Uterus (tissue), 2 donors: ENCODE measurements at regions not wholly inside any gene's neighbourhood (a gene's known extent, or its start where the extent isn't known, plus 50 kb on each side); places are given as distances from the start of the nearest gene placed in this dataset.
"Not testable (repeated sequence)": the region's sequence is repeated elsewhere in the genome, so short reads cannot be mapped to it uniquely, and the experiment has no call there.

Experiments used
- POLR2A ChIP-seq, 2 donors: fragments of 450-650 bp; IDR thresholded peaks; one replicate each; pipeline ENCODE4 v1.6.1; 2016; ENCODE audit warnings: antibody characterized with exemption in 2 of 2, mild to moderate bottlenecking in 1 of 2, moderate library complexity in 1 of 2
- TF ChIP-seq, protein P1 (sequence below), 4 experiments: fragments of 200-600 bp in 2 of 4; fragments of 450-650 bp in 2 of 4; sonication (generic) in 2 of 4; IDR thresholded peaks; one replicate each; pipeline ENCODE4 v1.5.1; 2016 to 2019; ENCODE audit warnings: antibody characterized with exemption in 4 of 4, mild to moderate bottlenecking in 2 of 4, moderate library complexity in 1 of 4

DNA sequence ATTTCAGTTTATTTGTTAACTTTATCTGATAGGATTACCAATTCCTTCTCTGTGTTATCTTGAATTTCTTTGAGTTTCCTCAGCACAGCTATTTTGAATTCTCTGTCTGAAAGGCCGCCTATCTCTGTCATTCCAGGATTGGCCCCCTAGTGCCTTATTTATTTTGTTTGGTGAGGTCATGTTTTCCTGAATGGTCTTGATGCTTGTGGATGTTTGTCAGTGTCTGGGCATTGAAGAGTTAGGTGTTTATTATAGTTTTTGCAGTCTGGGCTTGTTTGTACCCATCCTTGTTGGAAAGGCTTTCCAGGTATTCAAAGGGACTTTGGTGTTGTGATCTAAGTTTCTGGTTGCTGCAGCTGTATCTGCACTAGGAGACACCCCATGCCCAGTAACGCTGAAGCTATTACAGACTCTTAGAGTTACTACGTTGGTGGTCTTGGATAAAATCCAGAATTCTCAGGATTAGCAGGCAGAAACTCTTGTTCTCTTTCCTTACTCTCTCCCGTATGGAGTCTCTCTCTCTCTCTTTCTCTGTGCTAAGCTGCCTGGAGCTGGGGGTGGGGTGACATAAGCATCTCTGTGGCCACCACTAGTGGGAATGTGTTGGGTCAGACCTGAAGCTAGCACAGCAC, 76.7 kb upstream of the WIPF3 start:
- TF ChIP-seq POLR2A (IDR thresholded peaks at IDR 0.05): not testable (repeated sequence)
- TF ChIP-seq, protein P1, sequence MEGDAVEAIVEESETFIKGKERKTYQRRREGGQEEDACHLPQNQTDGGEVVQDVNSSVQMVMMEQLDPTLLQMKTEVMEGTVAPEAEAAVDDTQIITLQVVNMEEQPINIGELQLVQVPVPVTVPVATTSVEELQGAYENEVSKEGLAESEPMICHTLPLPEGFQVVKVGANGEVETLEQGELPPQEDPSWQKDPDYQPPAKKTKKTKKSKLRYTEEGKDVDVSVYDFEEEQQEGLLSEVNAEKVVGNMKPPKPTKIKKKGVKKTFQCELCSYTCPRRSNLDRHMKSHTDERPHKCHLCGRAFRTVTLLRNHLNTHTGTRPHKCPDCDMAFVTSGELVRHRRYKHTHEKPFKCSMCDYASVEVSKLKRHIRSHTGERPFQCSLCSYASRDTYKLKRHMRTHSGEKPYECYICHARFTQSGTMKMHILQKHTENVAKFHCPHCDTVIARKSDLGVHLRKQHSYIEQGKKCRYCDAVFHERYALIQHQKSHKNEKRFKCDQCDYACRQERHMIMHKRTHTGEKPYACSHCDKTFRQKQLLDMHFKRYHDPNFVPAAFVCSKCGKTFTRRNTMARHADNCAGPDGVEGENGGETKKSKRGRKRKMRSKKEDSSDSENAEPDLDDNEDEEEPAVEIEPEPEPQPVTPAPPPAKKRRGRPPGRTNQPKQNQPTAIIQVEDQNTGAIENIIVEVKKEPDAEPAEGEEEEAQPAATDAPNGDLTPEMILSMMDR (IDR thresholded peaks at IDR 0.05): not testable (repeated sequence)
